GM08714 (cell line): ENCODE measurements at regions not wholly inside any gene's neighbourhood (a gene's known extent, or its start where the extent isn't known, plus 50 kb on each side); places are given as distances from the start of the nearest gene placed in this dataset.
A peak's percentile ranks its signal among the peaks of the same experiment; 100 is the strongest.

Experiments used
- H3K4me3 ChIP-seq: fragments of 200-500 bp; sonication (Bioruptor generic); 2 replicates; pipeline ENCODE4 v1.5.1; 2014; ENCODE audit warnings: mild to moderate bottlenecking, low read length, inconsistent platforms
- ZNF274 ChIP-seq: IDR thresholded peaks from 2 replicates; pipeline ENCODE4 v1.6.1; 2012; ENCODE audit warnings: mild to moderate bottlenecking, low read depth, low read length

DNA sequence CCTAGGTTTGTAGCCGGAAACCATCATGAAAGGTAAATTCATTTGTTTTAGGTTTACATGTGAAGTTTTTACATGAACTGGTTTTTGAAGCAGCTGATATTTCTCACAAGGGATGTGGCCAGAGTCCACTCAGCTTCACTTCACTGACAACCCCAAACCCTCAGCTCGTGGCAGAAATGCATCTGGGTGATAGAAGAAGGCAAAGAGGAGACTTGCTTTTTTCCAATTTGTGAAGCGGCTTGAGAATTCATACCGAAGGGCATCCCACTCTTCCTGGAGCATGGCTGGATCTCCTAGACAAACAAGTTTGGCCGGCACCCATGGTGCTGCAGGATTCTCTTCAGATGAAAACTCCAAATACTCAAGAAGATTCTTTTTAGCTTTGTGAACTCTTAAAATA, 392.8 kb upstream of the CNR1 start:
- 0 out of 2 replicates have a peak, but pooled peaks have one; percentile 30 for TF ChIP-seq ZNF274
- no peak overlapping the region for H3K4me3 ChIP-seq

- no peak overlapping the region for H3K4me3 ChIP-seq
- no peak for TF ChIP-seq ZNF274
Measured at GRCh38 chr6:88556663-88557062, 390.5 kb upstream of the CNR1 start.

DNA sequence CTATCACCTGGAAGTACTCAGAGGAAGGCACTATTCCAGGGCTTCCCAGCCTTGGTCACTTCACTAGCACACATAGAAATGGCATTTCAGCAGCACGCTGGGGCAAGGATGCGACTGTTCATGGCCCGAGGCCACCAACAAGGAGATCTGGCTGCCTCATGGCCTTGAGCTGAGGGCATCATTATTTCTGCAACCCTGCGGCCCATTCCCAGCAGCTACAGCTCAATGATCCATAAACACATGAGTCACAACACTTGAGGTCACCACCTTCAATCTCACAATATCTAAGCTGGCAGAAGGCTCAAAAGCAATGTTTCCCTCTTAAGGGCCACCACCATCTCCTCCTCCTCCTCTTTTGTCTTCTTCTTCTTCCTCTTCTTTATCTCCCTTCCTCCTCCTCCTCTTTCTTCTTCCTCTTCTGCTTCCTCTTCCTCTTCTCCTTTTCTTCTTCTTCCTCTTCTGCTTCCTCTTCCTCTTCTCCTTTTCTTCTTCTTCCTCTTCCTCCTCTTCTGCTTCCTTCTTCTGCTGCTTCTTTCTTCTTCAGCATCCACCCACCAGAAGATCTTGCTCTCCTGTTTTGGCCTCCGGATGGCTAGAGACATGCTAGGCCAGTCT, 382.9 kb upstream of the CNR1 start:
- H3K4me3 ChIP-seq = no peak overlapping the region
- no peak for TF ChIP-seq ZNF274

DNA sequence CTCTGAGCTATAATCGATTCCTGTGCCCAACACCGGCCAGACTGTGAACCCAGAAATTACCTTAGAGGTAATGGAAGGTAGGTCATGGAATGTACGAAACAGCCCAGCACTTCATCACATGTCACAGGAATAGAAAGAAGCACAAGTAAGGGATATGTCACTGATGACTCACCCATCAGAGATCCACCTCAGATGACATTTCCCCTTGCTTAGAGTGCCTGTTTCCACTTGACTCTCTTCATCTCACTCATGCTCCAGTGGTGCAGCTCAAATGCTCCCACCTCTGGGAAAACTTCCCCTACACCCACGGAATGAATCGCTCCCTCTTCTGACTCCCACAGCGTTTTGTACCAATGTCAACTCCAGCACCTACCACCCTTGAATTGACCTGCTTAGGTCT, 381.6 kb upstream of the CNR1 start:
- no peak for TF ChIP-seq ZNF274
- H3K4me3 ChIP-seq = no peak overlapping the region

- no peak for TF ChIP-seq ZNF274
- no peak overlapping the region for H3K4me3 ChIP-seq
Measured at GRCh38 chr6:88545991-88546390, 379.8 kb upstream of the CNR1 start.

DNA sequence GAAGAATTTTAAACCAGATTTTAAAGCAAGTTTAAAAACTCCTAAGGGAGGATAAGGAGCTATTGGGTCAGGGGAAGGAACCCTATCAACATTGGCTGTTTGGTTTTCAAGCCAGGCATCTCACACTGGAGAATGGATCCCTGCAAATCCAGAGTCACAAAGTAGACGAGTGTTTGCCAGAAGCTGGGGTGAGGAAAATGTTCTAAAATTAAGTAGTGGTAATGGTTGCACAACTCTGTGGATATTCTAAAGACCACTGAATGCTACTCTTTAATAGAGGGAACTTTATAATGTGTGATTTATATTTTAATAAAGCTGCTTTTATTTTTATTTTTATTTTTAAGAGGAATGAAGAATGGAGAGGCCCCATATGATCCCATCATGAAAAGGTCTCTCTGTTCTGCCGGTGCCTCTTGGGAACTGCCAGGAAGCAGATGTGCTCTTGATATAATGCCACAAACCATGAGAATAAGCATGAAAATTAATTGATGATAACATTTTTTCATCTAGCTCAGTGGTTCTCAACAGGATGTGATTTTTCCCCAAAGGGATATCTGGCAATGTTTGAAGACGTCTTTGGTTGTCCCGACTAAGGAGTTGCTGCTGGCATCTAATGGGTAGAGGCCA, 379.0 kb upstream of the CNR1 start:
- H3K4me3 ChIP-seq = no peak overlapping the region
- TF ChIP-seq ZNF274 = no peak

- H3K4me3 ChIP-seq = no peak overlapping the region
- TF ChIP-seq ZNF274 = no peak
Measured at GRCh38 chr6:88539295-88539764, 373.2 kb upstream of the CNR1 start.

GRCh38 chr6:88538840-88539239, 372.7 kb upstream of the CNR1 start:
- no peak overlapping the region for H3K4me3 ChIP-seq
- TF ChIP-seq ZNF274 = no peak

DNA sequence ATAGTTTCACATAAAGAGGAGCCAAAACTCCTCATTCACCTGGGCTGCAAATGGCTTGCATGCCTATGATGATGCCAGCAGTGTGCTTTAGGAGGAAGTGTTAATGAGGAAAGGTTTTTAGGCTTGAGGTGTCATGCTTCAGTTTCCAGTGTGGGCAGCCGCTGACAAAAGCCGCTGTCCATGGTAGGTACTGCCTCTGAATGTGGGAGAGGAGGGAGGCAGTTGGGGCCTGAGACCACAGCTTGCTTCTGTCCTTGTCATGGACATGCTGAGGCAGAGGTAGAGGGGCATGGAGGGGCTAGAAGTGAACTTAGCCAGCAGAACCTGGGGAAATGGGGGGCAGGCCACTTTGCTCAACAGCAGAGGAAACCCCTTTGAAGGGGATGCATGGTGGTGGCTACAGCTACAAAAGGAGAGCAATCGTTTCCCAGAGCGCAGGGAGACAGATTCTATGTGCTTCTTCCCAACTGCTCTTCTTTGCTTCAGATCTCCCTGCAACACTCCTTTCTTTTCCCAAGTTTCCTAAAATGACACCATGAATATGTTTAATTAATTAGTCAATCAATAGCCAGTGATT, 372.1 kb upstream of the CNR1 start:
- H3K4me3 ChIP-seq = no peak overlapping the region
- no peak for TF ChIP-seq ZNF274

GRCh38 chr6:88536071-88536625, 370.0 kb upstream of the CNR1 start:
- H3K4me3 ChIP-seq = no peak overlapping the region
- no peak for TF ChIP-seq ZNF274

- no peak for TF ChIP-seq ZNF274
- no peak overlapping the region for H3K4me3 ChIP-seq
Measured at GRCh38 chr6:88535306-88535705, 369.2 kb upstream of the CNR1 start.

GRCh38 chr6:88532241-88532860, 366.2 kb upstream of the CNR1 start:
- no peak overlapping the region for H3K4me3 ChIP-seq
- no peak for TF ChIP-seq ZNF274

- no peak overlapping the region for H3K4me3 ChIP-seq
- TF ChIP-seq ZNF274 = no peak
Measured at GRCh38 chr6:88529726-88530125, 363.6 kb upstream of the CNR1 start.

GRCh38 chr6:88520445-88520844, 354.3 kb upstream of the CNR1 start:
- TF ChIP-seq ZNF274 = no peak
- H3K4me3 ChIP-seq = no peak overlapping the region

- H3K4me3 ChIP-seq = no peak overlapping the region
- TF ChIP-seq ZNF274 = no peak
Measured at GRCh38 chr6:88520017-88520338, 353.8 kb upstream of the CNR1 start.
